ENCODE measurements at regions not wholly inside any gene's neighbourhood (a gene's known extent, or its start where the extent isn't known, plus 50 kb on each side); places are given as distances from the start of the nearest gene placed in this dataset.

DNA sequence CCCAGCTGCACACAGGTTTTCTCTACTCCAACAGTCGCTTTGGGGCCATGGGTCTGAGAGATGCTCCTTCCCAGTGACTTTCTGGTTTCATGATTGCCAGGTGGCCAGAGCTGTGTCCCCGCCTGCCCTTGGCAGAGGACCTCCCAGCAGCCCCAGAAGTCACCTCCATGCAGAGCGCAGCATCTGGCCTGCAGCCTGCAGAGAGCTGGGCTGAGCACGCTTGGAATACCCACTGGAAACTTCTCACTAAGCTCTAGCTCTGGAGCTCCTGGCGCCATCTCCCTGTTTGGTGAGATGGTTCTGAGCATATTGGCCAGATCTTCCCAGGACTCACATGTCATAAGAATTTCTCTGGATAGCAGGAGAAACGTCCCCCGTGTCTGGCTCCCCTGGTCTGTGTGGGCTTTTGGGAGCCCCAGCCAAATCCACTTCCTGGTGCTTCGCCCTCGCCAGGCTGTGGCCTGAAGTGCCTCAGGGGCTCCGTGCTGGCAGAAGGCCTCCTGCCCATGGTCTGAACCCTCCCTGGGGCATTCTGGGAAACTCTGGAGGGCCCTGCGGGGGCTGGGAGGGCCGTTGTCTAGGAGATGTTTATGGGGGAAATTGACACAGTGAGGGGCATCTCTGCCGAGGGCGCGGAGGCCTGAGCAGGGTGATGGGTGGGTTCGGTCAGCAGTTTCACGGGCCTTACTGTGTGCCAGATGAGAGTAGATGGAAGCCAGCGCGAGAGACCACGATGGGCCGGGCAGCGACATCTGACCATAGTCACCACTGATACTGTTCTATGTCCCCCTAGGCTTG lies 73.2 kb upstream of the CIBAR2 start:
- H3K27me3 ChIP-seq (ENCODE audit: control insufficient read depth, insufficient read depth, low read length) = no peaks in the 10 kb centered on the region
- DNase-seq = no peak
- H3K27ac ChIP-seq (ENCODE audit: low read length) = no peak overlapping the region
- H3K27me3 Mint-ChIP-seq (ENCODE audit: low read depth in 2 of 2) = peaks cover 3 to 15% of the 10 kb centered on the region in 2 donors
- H3K27ac Mint-ChIP-seq = no peak overlapping the region
- H3K4me3 Mint-ChIP-seq = no peak overlapping the region
- H3K4me1 ChIP-seq (ENCODE audit: control insufficient read depth, insufficient read depth, low read length) = no peaks in the 10 kb centered on the region
- no peaks in the 10 kb centered on the region for H3K4me1 Mint-ChIP-seq
- no peaks in the 10 kb centered on the region for H3K36me3 ChIP-seq (ENCODE audit: control insufficient read depth, insufficient read depth, low read length)
- no peak for ATAC-seq
- intact Hi-C loops (cut with micrococcal nuclease) = no loop called here
- peaks cover 5 to 6% of the 10 kb centered on the region in 2 donors for H3K9me3 Mint-ChIP-seq
- H3K36me3 Mint-ChIP-seq = peaks cover 11% of the 10 kb centered on the region
- peaks cover 14% of the 10 kb centered on the region for H3K9me3 ChIP-seq (ENCODE audit: control insufficient read depth, insufficient read depth, low read length)
- WGBS (ENCODE audit: insufficient coverage) = 89% methylated on average over 22 of the region's 22 CpGs
- no peak overlapping the region for H3K4me3 ChIP-seq (ENCODE audit: low read length)
- TF ChIP-seq, protein P1, sequence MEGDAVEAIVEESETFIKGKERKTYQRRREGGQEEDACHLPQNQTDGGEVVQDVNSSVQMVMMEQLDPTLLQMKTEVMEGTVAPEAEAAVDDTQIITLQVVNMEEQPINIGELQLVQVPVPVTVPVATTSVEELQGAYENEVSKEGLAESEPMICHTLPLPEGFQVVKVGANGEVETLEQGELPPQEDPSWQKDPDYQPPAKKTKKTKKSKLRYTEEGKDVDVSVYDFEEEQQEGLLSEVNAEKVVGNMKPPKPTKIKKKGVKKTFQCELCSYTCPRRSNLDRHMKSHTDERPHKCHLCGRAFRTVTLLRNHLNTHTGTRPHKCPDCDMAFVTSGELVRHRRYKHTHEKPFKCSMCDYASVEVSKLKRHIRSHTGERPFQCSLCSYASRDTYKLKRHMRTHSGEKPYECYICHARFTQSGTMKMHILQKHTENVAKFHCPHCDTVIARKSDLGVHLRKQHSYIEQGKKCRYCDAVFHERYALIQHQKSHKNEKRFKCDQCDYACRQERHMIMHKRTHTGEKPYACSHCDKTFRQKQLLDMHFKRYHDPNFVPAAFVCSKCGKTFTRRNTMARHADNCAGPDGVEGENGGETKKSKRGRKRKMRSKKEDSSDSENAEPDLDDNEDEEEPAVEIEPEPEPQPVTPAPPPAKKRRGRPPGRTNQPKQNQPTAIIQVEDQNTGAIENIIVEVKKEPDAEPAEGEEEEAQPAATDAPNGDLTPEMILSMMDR (IDR thresholded peaks at IDR 0.05) = no peak

DNA sequence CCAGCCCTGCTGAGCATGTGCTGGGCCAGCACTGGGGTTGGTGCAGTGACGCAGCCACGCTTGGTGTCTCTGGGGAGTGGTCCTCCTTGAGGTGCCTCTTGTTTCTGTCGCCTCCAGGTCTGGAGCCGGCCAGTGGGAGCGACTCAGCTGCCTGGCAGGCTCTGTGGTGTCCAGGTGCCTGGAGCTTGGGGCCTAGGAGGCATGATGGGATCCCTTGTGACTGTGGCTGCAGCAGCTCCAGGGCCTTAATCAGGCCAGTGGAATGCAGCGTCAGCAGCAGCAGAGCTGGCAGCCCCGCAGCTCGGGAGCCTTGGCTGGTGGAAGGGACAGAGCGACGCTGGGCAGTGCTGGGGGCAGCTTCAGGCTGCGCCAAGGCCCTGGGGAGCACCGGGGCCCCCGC lies 74.7 kb upstream of the CIBAR2 start:
- Histone ChIP-seq H3K4me1 (ENCODE audit: control insufficient read depth, insufficient read depth, low read length) (no peaks in the 10 kb centered on the region), H3K27ac (ENCODE audit: low read length) (no peak overlapping the region)
- no peaks in the 10 kb centered on the region for H3K4me1 Mint-ChIP-seq

DNA sequence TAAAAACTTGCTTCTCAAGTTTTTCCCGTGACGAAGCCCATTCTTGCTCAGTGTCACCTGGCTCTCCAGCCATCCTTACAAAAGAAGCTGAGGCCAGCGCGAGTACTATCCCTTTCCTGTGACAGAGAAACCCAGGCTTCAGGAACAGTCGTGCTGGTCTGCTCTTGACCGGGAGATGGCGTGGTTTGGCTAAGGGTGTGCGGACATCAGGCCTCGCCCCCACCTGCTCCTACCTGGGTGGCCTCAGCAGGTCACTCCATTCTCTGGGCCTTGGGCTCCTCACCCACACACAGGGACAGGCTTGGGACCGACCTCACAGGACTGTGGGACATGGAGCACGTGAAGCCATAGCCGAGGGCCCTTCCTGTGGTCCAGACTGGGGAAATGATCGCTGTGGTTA lies 75.2 kb upstream of the CIBAR2 start:
- Mint-ChIP-seq H3K36me3 (peaks cover 11% of the 10 kb centered on the region), H3K27me3 (ENCODE audit: low read depth in 2 of 2) (peaks cover 3 to 15% of the 10 kb centered on the region in 2 donors), H3K27ac (no peak overlapping the region), H3K4me3 (no peak overlapping the region), H3K4me1 (no peaks in the 10 kb centered on the region), H3K9me3 (peaks cover 5 to 6% of the 10 kb centered on the region in 2 donors)
- no peak overlapping the region for H3K27ac ChIP-seq (ENCODE audit: low read length)
- no peaks in the 10 kb centered on the region for H3K27me3 ChIP-seq (ENCODE audit: control insufficient read depth, insufficient read depth, low read length)
- DNase-seq (no peak), ATAC-seq (no peak)
- H3K9me3 ChIP-seq (ENCODE audit: control insufficient read depth, insufficient read depth, low read length) = peaks cover 14% of the 10 kb centered on the region
- TF ChIP-seq, protein P1 (IDR thresholded peaks at IDR 0.05) = no peak
- H3K4me1 ChIP-seq (ENCODE audit: control insufficient read depth, insufficient read depth, low read length) = no peaks in the 10 kb centered on the region
- H3K36me3 ChIP-seq (ENCODE audit: control insufficient read depth, insufficient read depth, low read length) = no peaks in the 10 kb centered on the region
- no peak overlapping the region for H3K4me3 ChIP-seq (ENCODE audit: low read length)
- intact Hi-C loops (cut with micrococcal nuclease) = no loop called here
- 76% methylated on average over 13 of the region's 13 CpGs for WGBS (ENCODE audit: insufficient coverage)

More for the DNA sequence above, 74.7 kb upstream of the CIBAR2 start:
- Mint-ChIP-seq H3K9me3 (peaks cover 5 to 6% of the 10 kb centered on the region in 2 donors), H3K27ac (no peak overlapping the region), H3K36me3 (peaks cover 11% of the 10 kb centered on the region), H3K27me3 (ENCODE audit: low read depth in 2 of 2) (peaks cover 3 to 15% of the 10 kb centered on the region in 2 donors), H3K4me3 (no peak overlapping the region)
- Histone ChIP-seq H3K36me3 (ENCODE audit: control insufficient read depth, insufficient read depth, low read length) (no peaks in the 10 kb centered on the region), H3K27me3 (ENCODE audit: control insufficient read depth, insufficient read depth, low read length) (no peaks in the 10 kb centered on the region), H3K9me3 (ENCODE audit: control insufficient read depth, insufficient read depth, low read length) (peaks cover 14% of the 10 kb centered on the region), H3K4me3 (ENCODE audit: low read length) (no peak overlapping the region)
- WGBS (ENCODE audit: insufficient coverage) = 95% methylated on average over 13 of the region's 13 CpGs
- TF ChIP-seq, protein P1 (IDR thresholded peaks at IDR 0.05) = no peak
- no peak for DNase-seq
- intact Hi-C loops (cut with micrococcal nuclease) = no loop called here
- no peak for ATAC-seq

GRCh38 chr16:85187886-85188285 lies 75.6 kb upstream of the CIBAR2 start:
- 85% methylated on average over 12 of the region's 12 CpGs for WGBS (ENCODE audit: insufficient coverage)
- Histone ChIP-seq H3K9me3 (ENCODE audit: control insufficient read depth, insufficient read depth, low read length) (peaks cover 14% of the 10 kb centered on the region), H3K36me3 (ENCODE audit: control insufficient read depth, insufficient read depth, low read length) (no peaks in the 10 kb centered on the region), H3K4me1 (ENCODE audit: control insufficient read depth, insufficient read depth, low read length) (no peaks in the 10 kb centered on the region), H3K4me3 (ENCODE audit: low read length) (no peak overlapping the region), H3K27ac (ENCODE audit: low read length) (no peak overlapping the region), H3K27me3 (ENCODE audit: control insufficient read depth, insufficient read depth, low read length) (no peaks in the 10 kb centered on the region)
- H3K4me1 Mint-ChIP-seq = no peaks in the 10 kb centered on the region
- DNase-seq (no peak), ATAC-seq (no peak)
- H3K9me3 Mint-ChIP-seq = peaks cover 5 to 6% of the 10 kb centered on the region in 2 donors
- H3K27me3 Mint-ChIP-seq (ENCODE audit: low read depth in 2 of 2) = peaks cover 3 to 15% of the 10 kb centered on the region in 2 donors
- peaks cover 11% of the 10 kb centered on the region for H3K36me3 Mint-ChIP-seq
- no peak overlapping the region for H3K27ac Mint-ChIP-seq
- intact Hi-C loops (cut with micrococcal nuclease) = no loop called here
- TF ChIP-seq, protein P1 (IDR thresholded peaks at IDR 0.05) = no peak
- no peak overlapping the region for H3K4me3 Mint-ChIP-seq
